ENCODE measurements at regions not wholly inside any gene's neighbourhood (a gene's known extent, or its start where the extent isn't known, plus 50 kb on each side); places are given as distances from the start of the nearest gene placed in this dataset.

DNA sequence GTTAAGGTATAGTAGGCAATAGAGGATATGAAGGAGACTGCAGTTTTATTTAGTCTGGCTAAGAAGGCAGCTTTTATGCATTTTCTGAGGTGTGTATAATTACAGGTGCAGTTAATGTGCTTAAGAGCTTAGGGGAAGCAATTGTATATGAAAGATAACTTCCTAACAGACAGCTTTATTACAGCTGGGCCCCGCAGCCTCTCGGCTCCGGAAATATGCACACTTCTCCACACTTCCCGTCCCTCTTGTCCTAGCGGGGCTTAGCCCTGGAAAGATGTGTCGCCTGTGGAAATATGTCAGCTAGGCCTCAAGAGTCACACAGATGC is 178.4 kb upstream of the ARID1B start:
- CTCF ChIA-PET: no interaction called here
- POLR2A ChIA-PET (ENCODE audit: low non-redundant PET): no interaction called here
- no peak for DNase-seq (ENCODE audit: low spot score)
- no peak overlapping the region for H3K27ac ChIP-seq
- TF ChIP-seq, protein P1, sequence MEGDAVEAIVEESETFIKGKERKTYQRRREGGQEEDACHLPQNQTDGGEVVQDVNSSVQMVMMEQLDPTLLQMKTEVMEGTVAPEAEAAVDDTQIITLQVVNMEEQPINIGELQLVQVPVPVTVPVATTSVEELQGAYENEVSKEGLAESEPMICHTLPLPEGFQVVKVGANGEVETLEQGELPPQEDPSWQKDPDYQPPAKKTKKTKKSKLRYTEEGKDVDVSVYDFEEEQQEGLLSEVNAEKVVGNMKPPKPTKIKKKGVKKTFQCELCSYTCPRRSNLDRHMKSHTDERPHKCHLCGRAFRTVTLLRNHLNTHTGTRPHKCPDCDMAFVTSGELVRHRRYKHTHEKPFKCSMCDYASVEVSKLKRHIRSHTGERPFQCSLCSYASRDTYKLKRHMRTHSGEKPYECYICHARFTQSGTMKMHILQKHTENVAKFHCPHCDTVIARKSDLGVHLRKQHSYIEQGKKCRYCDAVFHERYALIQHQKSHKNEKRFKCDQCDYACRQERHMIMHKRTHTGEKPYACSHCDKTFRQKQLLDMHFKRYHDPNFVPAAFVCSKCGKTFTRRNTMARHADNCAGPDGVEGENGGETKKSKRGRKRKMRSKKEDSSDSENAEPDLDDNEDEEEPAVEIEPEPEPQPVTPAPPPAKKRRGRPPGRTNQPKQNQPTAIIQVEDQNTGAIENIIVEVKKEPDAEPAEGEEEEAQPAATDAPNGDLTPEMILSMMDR (conservative IDR thresholded peaks at IDR 0.05; ENCODE audit: low read depth): no peak

DNA sequence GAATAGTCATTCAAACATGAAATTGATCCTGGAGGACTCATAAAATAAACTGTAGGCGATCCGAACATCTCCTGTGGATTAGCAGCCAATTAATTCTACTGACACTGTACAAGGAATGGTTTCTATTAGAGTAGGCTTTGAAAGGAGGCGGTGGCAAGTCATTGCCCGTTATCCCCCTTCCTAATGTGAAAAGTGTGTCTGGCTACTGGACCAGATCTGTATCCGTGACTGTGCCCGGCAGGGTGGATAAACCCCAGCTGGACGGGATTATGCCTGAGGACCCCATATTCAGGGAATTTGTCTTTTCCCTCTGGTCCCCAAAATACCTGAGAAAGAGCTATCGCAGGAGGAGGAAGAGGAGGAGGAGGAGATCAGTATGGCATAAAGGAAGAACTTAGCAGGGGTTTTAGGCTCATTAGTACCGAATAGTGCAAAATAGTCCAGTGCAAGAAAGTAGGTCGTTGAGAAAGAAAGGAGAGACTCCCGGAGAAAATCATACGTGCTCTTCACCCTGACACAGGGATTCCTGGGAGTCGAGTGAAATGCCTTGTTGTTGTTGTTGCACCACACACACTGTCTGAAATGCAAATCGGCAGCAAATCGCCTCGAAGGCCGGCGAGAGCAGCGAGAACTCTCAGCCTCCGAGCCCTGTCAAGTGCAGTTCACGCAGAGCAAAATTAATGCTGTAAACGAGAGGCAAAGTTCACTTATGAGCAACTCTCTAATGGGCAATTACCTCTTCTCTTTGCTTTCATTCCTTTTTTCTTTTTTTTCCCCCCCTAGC is 178.9 kb upstream of the ARID1B start:
- TF ChIP-seq, protein P1 (conservative IDR thresholded peaks at IDR 0.05; ENCODE audit: low read depth): no peak
- DNase-seq (ENCODE audit: low spot score): no peak
- no peak overlapping the region for H3K27ac ChIP-seq
- POLR2A ChIA-PET (ENCODE audit: low non-redundant PET): no interaction called here
- CTCF ChIA-PET: interaction anchor here (0.6 kb wide), 2 partner anchors 104 to 828 kb away, joined by 4 read pairs; no protein-coding TSS in a partner anchor

DNA sequence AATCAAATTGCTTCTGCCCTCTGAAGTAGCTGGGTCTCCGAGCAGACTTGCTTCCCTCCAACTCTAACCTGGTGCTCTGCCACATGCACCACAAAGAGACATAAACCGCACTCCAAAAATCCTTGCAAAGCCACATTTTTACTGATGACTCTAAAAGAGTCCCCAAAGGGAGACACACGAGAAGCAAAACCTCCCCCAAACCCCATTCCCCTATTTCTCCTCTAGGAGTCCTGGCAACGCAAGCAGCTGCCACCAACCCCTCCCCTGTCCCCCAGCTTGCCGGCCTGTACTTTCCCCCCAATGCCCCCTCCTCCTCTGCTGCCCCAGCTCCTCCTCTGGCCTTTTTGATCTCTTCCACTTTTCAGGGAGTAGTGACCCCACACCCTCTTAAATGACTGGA is 180.1 kb upstream of the ARID1B start:
- TF ChIP-seq, protein P1 (conservative IDR thresholded peaks at IDR 0.05; ENCODE audit: low read depth): no peak
- DNase-seq (ENCODE audit: low spot score): no peak
- H3K27ac ChIP-seq: no peak overlapping the region
- POLR2A ChIA-PET (ENCODE audit: low non-redundant PET): no interaction called here
- CTCF ChIA-PET: interaction anchor here (0.6 kb wide), 1 partner anchor 105 kb away, joined by 4 read pairs; no protein-coding TSS in a partner anchor

DNA sequence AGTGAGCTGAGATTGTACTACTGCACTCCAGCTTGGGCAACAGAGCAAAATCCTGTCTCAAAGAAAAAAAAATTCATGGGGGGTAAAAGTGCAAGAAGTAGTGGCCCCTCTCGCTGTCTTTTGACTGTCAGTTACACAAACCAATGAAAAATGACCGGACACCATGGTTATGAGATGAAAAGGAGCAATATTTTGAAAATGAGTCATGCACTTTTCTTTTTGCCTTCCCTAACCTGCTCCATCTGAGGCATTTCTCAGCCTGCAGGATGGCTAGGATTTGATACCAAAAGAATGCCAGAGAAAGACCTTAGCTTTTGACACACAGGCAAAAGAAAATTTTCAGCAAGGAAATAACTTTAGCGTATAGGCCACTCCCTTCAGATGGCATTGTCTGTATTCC is 181.7 kb upstream of the ARID1B start:
- no peak overlapping the region for H3K27ac ChIP-seq
- ChIA-PET CTCF (interaction anchor here (0.7 kb wide), 1 partner anchor 236 kb away, joined by 3 read pairs; no protein-coding TSS in a partner anchor), POLR2A (ENCODE audit: low non-redundant PET) (no interaction called here)
- DNase-seq (ENCODE audit: low spot score): no peak
- TF ChIP-seq, protein P1 (conservative IDR thresholded peaks at IDR 0.05; ENCODE audit: low read depth): no peak

DNA sequence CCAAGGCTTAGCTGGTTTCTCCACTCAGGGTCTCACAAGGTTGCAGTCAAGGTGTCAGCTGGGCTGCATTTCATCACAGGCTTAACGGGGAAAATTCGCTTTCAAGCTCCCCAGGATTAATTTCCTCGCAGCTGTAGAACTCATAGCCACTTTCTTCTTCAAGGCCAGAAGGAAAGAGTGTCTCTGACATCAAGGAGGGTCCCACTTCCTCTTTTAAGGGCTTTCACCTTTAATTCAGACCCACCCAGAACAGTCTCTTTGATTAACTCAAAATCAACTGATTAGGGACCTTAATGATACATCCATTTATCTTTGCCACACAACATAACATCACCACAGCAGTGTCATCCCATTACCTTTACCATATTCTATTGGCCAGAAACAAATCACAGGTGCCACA is 183.3 kb upstream of the ARID1B start:
- POLR2A ChIA-PET (ENCODE audit: low non-redundant PET): no interaction called here
- CTCF ChIA-PET: no interaction called here
- no peak for DNase-seq (ENCODE audit: low spot score)
- TF ChIP-seq, protein P1 (conservative IDR thresholded peaks at IDR 0.05; ENCODE audit: low read depth): no peak
- H3K27ac ChIP-seq: no peak overlapping the region

DNA sequence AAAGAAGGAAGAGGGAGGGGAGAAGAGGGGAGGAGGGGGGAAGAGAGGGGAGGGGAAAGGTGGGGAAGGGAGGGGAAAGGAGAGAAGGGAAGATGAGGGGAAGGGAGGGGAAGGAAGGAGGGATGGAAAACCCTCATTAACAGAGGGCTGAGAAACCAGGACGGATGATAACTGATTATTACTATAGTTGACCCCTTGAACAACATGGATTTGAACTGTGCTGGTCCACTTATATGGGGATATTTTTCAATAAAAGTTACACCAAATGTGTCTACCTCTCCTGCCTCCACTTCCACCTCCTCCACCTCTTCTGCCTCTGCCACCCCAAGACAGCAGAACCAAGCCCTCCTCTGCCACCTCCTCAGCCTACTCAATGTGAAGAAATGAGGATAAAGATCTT is 184.1 kb upstream of the ARID1B start:
- CTCF ChIA-PET: no interaction called here
- H3K27ac ChIP-seq: no peak overlapping the region
- POLR2A ChIA-PET (ENCODE audit: low non-redundant PET): no interaction called here
- no peak for DNase-seq (ENCODE audit: low spot score)
- TF ChIP-seq, protein P1 (conservative IDR thresholded peaks at IDR 0.05; ENCODE audit: low read depth): no peak

Measured in RWPE1 (cell line).